Esophagus muscularis mucosa (tissue), 4 donors: ENCODE measurements at regions not wholly inside any gene's neighbourhood (a gene's known extent, or its start where the extent isn't known, plus 50 kb on each side); places are given as distances from the start of the nearest gene placed in this dataset.

Experiments
- DNase-seq: peaks from one replicate; pipeline ENCODE4 v3.0.0-alpha.2; 2017; ENCODE audit errors: extremely low spot score
- H3K27ac ChIP-seq, 4 donors: fragments of 200-600 bp; sonication (generic); replicated peaks in 1 of 4; 1 replicate in 3 of 4; 2 replicates in 1 of 4; pipeline ENCODE4 v1.5.1; 2016 to 2019; ENCODE audit warnings: mild to moderate bottlenecking in 1 of 4
- H3K27me3 ChIP-seq, 4 donors: fragments of 200-600 bp; sonication (generic); one replicate each; pipeline versions ENCODE4 v1.5.1 to v1.6.0; 2016 to 2019
- H3K36me3 ChIP-seq, 4 donors: fragments of 200-600 bp; sonication (generic); one replicate each; pipeline ENCODE4 v1.5.1; 2016 to 2019
- H3K4me1 ChIP-seq, 4 donors: fragments of 200-600 bp; sonication (generic); one replicate each; pipeline ENCODE4 v1.5.1; 2016 to 2019
- H3K4me3 ChIP-seq, 4 donors: fragments of 200-600 bp; sonication (generic); 1 replicate in 2 of 4; 2 replicates in 2 of 4; pipeline ENCODE4 v1.5.1; 2016 to 2019; ENCODE audit warnings: mild to moderate bottlenecking in 4 of 4, moderate library complexity in 1 of 4
- H3K9me3 ChIP-seq, 4 donors: fragments of 200-600 bp; sonication (generic); 1 replicate in 3 of 4; 2 replicates in 1 of 4; pipeline ENCODE4 v1.5.1; 2016 to 2019
- EP300 ChIP-seq: sonication (generic); formaldehyde crosslinking; IDR thresholded peaks from one replicate; pipeline ENCODE4 v1.6.1; 2017; ENCODE audit warnings: antibody characterized with exemption
- POLR2A ChIP-seq: fragments of 450-650 bp; IDR thresholded peaks from one replicate; pipeline ENCODE4 v1.6.1; 2017; ENCODE audit warnings: antibody characterized with exemption, moderate library complexity, mild to moderate bottlenecking, low read depth
- POLR2AphosphoS5 ChIP-seq, 2 donors: sonication (generic); formaldehyde crosslinking; IDR thresholded peaks; one replicate each; pipeline ENCODE4 v1.6.1; 2017; ENCODE audit warnings: antibody characterized with exemption in 2 of 2
- WGBS: methylation state at CpG from one replicate; pipeline ENCODE4 v1.1.5; 2018; 5-methylcytosine and 5-hydroxymethylcytosine counted together
- intact Hi-C: fragments of 100-400 bp; cut with DNase I; formaldehyde crosslinking; loops from one replicate; pipeline ENCODE4 v1.15.1; 2023
- TF ChIP-seq, protein P1 (sequence below), 3 experiments: fragments of 200-600 bp in 2 of 3; fragments of 450-650 bp in 1 of 3; sonication (generic) in 2 of 3; IDR thresholded peaks; one replicate each; pipeline ENCODE4 v1.5.1; 2017 to 2019; ENCODE audit warnings: antibody characterized with exemption in 3 of 3, mild to moderate bottlenecking in 2 of 3, moderate library complexity in 1 of 3

DNA sequence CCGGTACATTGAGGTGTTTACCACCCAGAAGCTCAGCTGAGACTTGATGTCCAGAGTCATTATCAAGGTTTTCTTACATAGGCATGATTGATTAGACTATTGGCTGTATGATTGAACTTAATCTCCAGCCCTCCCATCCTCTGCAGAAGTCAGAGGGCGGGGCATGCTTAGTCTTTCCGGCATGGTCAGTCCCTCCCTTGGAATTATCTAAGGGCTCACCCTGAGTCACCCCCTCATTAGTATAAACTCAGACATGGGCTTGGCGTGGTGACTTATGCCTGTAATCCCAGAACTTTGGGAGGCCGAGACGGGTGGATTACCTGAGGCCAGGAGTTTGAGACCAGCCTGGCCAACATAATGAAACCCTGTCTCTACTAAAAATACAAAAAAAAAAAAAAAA, 243.9 kb downstream of the VAPA start:
- H3K9me3 ChIP-seq = no peaks in the 10 kb centered on the region
- TF ChIP-seq EP300 (no peak), POLR2AphosphoS5 (IDR thresholded peaks at IDR 0.05) (no peak), POLR2A (no peak)
- TF ChIP-seq, protein P1, sequence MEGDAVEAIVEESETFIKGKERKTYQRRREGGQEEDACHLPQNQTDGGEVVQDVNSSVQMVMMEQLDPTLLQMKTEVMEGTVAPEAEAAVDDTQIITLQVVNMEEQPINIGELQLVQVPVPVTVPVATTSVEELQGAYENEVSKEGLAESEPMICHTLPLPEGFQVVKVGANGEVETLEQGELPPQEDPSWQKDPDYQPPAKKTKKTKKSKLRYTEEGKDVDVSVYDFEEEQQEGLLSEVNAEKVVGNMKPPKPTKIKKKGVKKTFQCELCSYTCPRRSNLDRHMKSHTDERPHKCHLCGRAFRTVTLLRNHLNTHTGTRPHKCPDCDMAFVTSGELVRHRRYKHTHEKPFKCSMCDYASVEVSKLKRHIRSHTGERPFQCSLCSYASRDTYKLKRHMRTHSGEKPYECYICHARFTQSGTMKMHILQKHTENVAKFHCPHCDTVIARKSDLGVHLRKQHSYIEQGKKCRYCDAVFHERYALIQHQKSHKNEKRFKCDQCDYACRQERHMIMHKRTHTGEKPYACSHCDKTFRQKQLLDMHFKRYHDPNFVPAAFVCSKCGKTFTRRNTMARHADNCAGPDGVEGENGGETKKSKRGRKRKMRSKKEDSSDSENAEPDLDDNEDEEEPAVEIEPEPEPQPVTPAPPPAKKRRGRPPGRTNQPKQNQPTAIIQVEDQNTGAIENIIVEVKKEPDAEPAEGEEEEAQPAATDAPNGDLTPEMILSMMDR (IDR thresholded peaks at IDR 0.05) = no peak
- H3K27ac ChIP-seq = no peak overlapping the region
- intact Hi-C loops = no loop called here
- H3K27me3 ChIP-seq = no peaks in the 10 kb centered on the region
- 94% methylated on average over 6 of the region's 6 CpGs for WGBS
- H3K4me1 ChIP-seq = peaks cover 0 to 7% (median 2%) of the 10 kb centered on the region in 4 donors
- no peak overlapping the region for H3K4me3 ChIP-seq
- H3K36me3 ChIP-seq = no peaks in the 10 kb centered on the region
- peak; percentile 50 for DNase-seq

DNA sequence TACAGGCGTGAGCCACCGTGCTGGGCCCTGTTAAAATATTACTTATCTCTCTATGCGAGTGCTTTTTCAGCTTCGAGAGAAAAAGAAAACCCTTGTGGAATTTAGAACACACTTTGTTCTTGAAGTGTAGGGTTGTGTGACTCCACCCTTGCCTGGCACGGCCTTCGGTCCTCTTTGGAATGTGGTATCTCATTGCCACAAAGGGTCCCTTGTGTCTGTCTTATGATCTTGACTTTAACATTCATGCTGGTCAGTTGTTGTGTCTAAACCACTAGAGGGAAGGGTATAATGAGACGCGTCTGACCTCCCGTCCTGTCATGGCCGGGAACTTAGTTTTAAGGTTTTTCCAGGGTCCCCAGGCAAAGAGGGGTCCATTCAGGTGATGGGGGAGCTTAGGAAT, 246.4 kb downstream of the VAPA start:
- DNase-seq = peak; percentile 85
- intact Hi-C loops = no loop called here
- no peaks in the 10 kb centered on the region for H3K9me3 ChIP-seq
- no peaks in the 10 kb centered on the region for H3K4me1 ChIP-seq
- H3K36me3 ChIP-seq = no peaks in the 10 kb centered on the region
- H3K27me3 ChIP-seq = no peaks in the 10 kb centered on the region
- H3K4me3 ChIP-seq = no peak overlapping the region
- TF ChIP-seq, protein P1 (IDR thresholded peaks at IDR 0.05) = no peak
- no peak for TF ChIP-seq POLR2AphosphoS5 (IDR thresholded peaks at IDR 0.05)
- WGBS = 93% methylated on average over 10 of the region's 10 CpGs
- no peak overlapping the region for H3K27ac ChIP-seq

DNA sequence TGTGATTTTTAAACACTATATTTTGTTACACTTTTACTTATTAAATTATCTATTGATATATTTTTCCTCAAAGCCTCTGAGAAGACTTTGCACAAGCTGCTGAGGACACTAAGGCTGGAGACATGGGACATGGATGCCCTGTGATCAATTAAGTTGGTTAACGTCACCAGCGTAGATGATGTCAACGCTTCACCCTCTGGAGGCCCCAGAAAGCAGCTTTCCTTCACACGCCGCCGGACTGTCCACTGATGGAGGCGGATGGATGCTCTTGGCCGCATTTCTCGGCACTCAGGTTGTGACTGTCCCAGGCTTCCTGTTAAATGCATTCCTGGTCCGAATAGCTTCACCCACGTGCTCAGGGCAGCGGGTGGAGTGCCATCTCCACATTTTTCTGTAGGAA, 247.5 kb downstream of the VAPA start:
- no peak for DNase-seq
- no peaks in the 10 kb centered on the region for H3K27me3 ChIP-seq
- no peaks in the 10 kb centered on the region for H3K36me3 ChIP-seq
- H3K27ac ChIP-seq = no peak overlapping the region
- TF ChIP-seq POLR2A (no peak), EP300 (no peak), POLR2AphosphoS5 (IDR thresholded peaks at IDR 0.05) (no peak)
- TF ChIP-seq, protein P1 (IDR thresholded peaks at IDR 0.05) = no peak
- no peak overlapping the region for H3K4me3 ChIP-seq
- H3K9me3 ChIP-seq = no peaks in the 10 kb centered on the region
- no peaks in the 10 kb centered on the region for H3K4me1 ChIP-seq
- intact Hi-C loops = no loop called here
- 96% methylated on average over 11 of the region's 12 CpGs for WGBS

DNA sequence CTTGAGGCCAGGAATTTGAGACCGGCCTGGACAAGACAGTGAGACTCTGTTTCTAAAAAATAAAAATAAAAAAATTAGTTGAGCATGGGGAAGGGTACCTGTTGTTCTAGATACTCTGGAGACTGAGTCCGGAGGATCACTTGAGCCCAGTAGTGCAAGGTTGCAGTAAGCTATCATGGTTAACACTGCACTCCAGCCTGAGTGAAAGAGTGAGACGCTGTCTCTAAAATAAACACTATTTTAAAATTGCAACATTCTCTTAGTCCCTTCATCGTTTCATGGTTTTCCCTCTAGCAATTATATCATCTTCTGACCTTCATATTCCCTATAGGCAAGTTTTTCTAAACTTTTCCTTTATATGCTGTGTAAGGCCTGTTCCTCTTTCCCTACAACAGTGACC, 248.5 kb downstream of the VAPA start:
- no peak overlapping the region for H3K4me3 ChIP-seq
- TF ChIP-seq, protein P1 (IDR thresholded peaks at IDR 0.05) = no peak
- no peak for TF ChIP-seq POLR2A
- TF ChIP-seq POLR2AphosphoS5 (IDR thresholded peaks at IDR 0.05) = no peak
- no peak for TF ChIP-seq EP300
- no peaks in the 10 kb centered on the region for H3K4me1 ChIP-seq
- H3K27ac ChIP-seq = no peak overlapping the region
- no peaks in the 10 kb centered on the region for H3K9me3 ChIP-seq
- intact Hi-C loops = no loop called here
- no peaks in the 10 kb centered on the region for H3K36me3 ChIP-seq
- H3K27me3 ChIP-seq = no peaks in the 10 kb centered on the region
- WGBS = 78% methylated on average over 4 of the region's 4 CpGs
- no peak for DNase-seq

DNA sequence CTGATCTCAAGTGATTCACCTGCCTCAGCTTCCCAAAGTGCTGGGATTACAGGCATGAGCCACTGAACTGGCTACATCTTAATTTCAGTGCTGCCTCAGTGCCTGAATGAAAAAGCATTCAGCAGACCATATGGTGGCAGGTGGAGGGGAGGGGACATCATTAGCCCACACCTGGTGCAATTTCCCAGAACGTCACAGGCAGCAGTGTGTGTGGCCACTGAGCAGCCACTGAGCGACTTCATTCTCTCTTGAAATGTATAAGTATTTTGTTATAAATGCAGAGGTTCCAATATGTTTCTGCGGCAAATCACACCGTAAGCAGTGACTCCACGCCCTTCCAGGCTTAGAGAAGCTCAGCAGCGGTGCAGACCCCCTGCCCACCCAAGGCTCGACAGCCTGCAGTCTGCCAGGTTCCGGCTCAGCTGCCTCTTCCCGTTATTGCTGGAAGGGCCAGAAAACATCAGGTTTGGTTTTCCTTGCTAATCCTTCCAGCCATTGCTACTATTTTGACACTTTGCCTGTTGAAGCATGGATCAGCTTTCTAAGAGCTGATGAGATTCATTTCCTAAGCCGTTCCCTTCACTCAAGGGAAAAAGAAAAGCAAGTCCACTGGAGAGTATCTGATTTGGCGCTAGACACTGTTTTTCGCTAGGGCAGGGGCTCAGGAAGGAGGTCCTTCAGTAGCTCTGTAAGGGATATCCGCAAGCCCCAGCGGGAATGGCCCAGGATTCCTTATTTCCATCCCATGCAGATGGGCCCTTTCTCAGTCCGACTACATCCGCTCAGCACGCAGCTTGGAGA, 250.7 kb downstream of the VAPA start:
- intact Hi-C loops = no loop called here
- Histone ChIP-seq H3K9me3 (no peaks in the 10 kb centered on the region), H3K4me1 (no peaks in the 10 kb centered on the region), H3K27ac (no peak overlapping the region), H3K36me3 (no peaks in the 10 kb centered on the region), H3K4me3 (no peak overlapping the region), H3K27me3 (no peaks in the 10 kb centered on the region)
- WGBS = 86% methylated on average over 17 of the region's 17 CpGs
- TF ChIP-seq POLR2AphosphoS5 (IDR thresholded peaks at IDR 0.05) (no peak), POLR2A (no peak), EP300 (no peak)
- TF ChIP-seq, protein P1 (IDR thresholded peaks at IDR 0.05) = no peak
- DNase-seq = no peak
